Sigmoid colon (tissue), 4 donors: ENCODE measurements at regions not wholly inside any gene's neighbourhood (a gene's known extent, or its start where the extent isn't known, plus 50 kb on each side); places are given as distances from the start of the nearest gene placed in this dataset.

ENCODE experiments used
- CTCF ChIP-seq, 4 experiments: fragments of 450-650 bp in 3 of 4; fragments of 200-600 bp in 1 of 4; IDR thresholded peaks; one replicate each; pipeline ENCODE4 v1.5.1; 2016 to 2019; ENCODE audit warnings: antibody characterized with exemption in 4 of 4, mild to moderate bottlenecking in 3 of 4, moderate library complexity in 2 of 4
- EP300 ChIP-seq, 4 donors: sonication (generic); formaldehyde crosslinking; IDR thresholded peaks; one replicate each; pipeline ENCODE4 v1.6.1; 2017; ENCODE audit warnings: antibody characterized with exemption in 4 of 4
- POLR2A ChIP-seq, 2 donors: fragments of 450-650 bp; IDR thresholded peaks; one replicate each; pipeline ENCODE4 v1.6.1; 2016; ENCODE audit warnings: antibody characterized with exemption in 2 of 2, mild to moderate bottlenecking in 2 of 2, moderate library complexity in 2 of 2
- POLR2AphosphoS5 ChIP-seq, 4 donors: sonication (generic); formaldehyde crosslinking; IDR thresholded peaks; one replicate each; pipeline ENCODE4 v1.6.1; 2017; ENCODE audit warnings: antibody characterized with exemption in 4 of 4

DNA sequence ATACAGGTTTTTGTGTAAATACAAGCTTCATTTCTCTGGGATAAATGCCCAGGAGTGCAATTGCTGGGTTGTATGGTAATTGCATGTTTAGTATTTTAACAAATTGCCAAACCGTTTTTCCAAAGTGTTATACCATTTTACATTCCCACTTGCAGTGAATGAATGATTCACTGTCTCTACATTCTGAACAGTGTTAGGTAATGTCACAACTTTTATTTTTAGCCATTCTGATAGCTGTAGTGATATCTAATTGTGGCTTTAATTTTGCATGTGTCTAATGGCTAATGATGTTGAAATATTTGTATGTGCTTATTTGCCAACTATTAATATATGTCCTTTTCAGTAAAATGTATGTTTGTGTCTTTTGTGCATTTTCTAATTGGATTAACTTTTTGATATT, 156.9 kb upstream of the CES5A start:
- no peak for TF ChIP-seq CTCF (IDR thresholded peaks at IDR 0.05)
- no peak for TF ChIP-seq POLR2A (IDR thresholded peaks at IDR 0.05)
- no peak for TF ChIP-seq POLR2AphosphoS5 (IDR thresholded peaks at IDR 0.05)
- TF ChIP-seq EP300 (IDR thresholded peaks at IDR 0.05), result no peak
